ENCODE measurements at regions not wholly inside any gene's neighbourhood (a gene's known extent, or its start where the extent isn't known, plus 50 kb on each side); places are given as distances from the start of the nearest gene placed in this dataset.

GRCh38 chr15:87681104-87681503, 575.4 kb downstream of the NTRK3 start:
- Histone ChIP-seq H3K27ac (no peak overlapping the region), H3K9me3 (ENCODE audit: low read depth) (no peaks in the 10 kb centered on the region), H3K36me3 (no peaks in the 10 kb centered on the region), H3K4me3 (no peak overlapping the region), H3K27me3 (no peaks in the 10 kb centered on the region), H3K4me1 (ENCODE audit: low read depth) (no peaks in the 10 kb centered on the region)
- no peak for TF ChIP-seq CTCF (IDR thresholded peaks at IDR 0.05; ENCODE audit: low read depth, low read length)
- no peak for DNase-seq (ENCODE audit: low read depth in 1 of 2, low spot score in 1 of 2)

- no peak overlapping the region for H3K27ac ChIP-seq
- no peaks in the 10 kb centered on the region for H3K9me3 ChIP-seq (ENCODE audit: low read depth)
- H3K27me3 ChIP-seq: no peaks in the 10 kb centered on the region
- no peak for DNase-seq (ENCODE audit: low read depth in 1 of 2, low spot score in 1 of 2)
- H3K4me3 ChIP-seq: no peak overlapping the region
- no peaks in the 10 kb centered on the region for H3K4me1 ChIP-seq (ENCODE audit: low read depth)
- no peaks in the 10 kb centered on the region for H3K36me3 ChIP-seq
- TF ChIP-seq CTCF (IDR thresholded peaks at IDR 0.05; ENCODE audit: low read depth, low read length): no peak
Observed at GRCh38 chr15:87680208-87680607, 576.3 kb downstream of the NTRK3 start.

GRCh38 chr15:87675271-87675670, 581.3 kb downstream of the NTRK3 start:
- H3K9me3 ChIP-seq (ENCODE audit: low read depth): no peaks in the 10 kb centered on the region
- H3K27me3 ChIP-seq: no peaks in the 10 kb centered on the region
- no peak overlapping the region for H3K4me3 ChIP-seq
- no peak overlapping the region for H3K27ac ChIP-seq
- H3K4me1 ChIP-seq (ENCODE audit: low read depth): no peaks in the 10 kb centered on the region
- H3K36me3 ChIP-seq: no peaks in the 10 kb centered on the region
- TF ChIP-seq CTCF (IDR thresholded peaks at IDR 0.05; ENCODE audit: low read depth, low read length): no peak
- DNase-seq (ENCODE audit: low read depth in 1 of 2, low spot score in 1 of 2): no peak

GRCh38 chr15:87672309-87673288, 583.9 kb downstream of the NTRK3 start:
- Histone ChIP-seq H3K9me3 (ENCODE audit: low read depth) (no peaks in the 10 kb centered on the region), H3K36me3 (no peaks in the 10 kb centered on the region), H3K27ac (no peak overlapping the region), H3K27me3 (no peaks in the 10 kb centered on the region), H3K4me1 (ENCODE audit: low read depth) (no peaks in the 10 kb centered on the region), H3K4me3 (no peak overlapping the region)
- TF ChIP-seq CTCF (IDR thresholded peaks at IDR 0.05; ENCODE audit: low read depth, low read length): peak; percentile 89
- peak; percentile 35 to 67 for DNase-seq (ENCODE audit: low read depth in 1 of 2, low spot score in 1 of 2)

- TF ChIP-seq CTCF (IDR thresholded peaks at IDR 0.05; ENCODE audit: low read depth, low read length): no peak
- no peaks in the 10 kb centered on the region for H3K9me3 ChIP-seq (ENCODE audit: low read depth)
Observed at GRCh38 chr15:87671289-87671688, 585.2 kb downstream of the NTRK3 start.

More at GRCh38 chr15:87671289-87671688, 585.2 kb downstream of the NTRK3 start:
- no peak for DNase-seq (ENCODE audit: low read depth in 1 of 2, low spot score in 1 of 2)
- Histone ChIP-seq H3K36me3 (no peaks in the 10 kb centered on the region), H3K4me1 (ENCODE audit: low read depth) (no peaks in the 10 kb centered on the region), H3K4me3 (no peak overlapping the region), H3K27ac (no peak overlapping the region), H3K27me3 (no peaks in the 10 kb centered on the region)

Data from cardiac muscle cell (in vitro differentiated cells and primary cell).